Adrenal gland (tissue), 9 donors: ENCODE measurements at regions not wholly inside any gene's neighbourhood (a gene's known extent, or its start where the extent isn't known, plus 50 kb on each side); places are given as distances from the start of the nearest gene placed in this dataset.

Source experiments
- DNase-seq, 7 donors: peaks; one replicate each; pipeline ENCODE4 v3.0.0-alpha.2; 2019 to 2020
- H3K27ac ChIP-seq, 5 donors: fragments of 200-600 bp; sonication (generic) in 4 of 5; 1 replicate in 3 of 5; 2 replicates in 2 of 5; pipeline versions ENCODE4 v1.5.1 to v1.8.0; 2016 to 2020; ENCODE audit warnings: mild to moderate bottlenecking in 1 of 5
- H3K27me3 ChIP-seq: fragments of 200-600 bp; 2 replicates; pipeline ENCODE4 v1.8.0; 2021
- H3K36me3 ChIP-seq, 2 donors: fragments of 200-600 bp; replicated peaks in 1 of 2; 1 replicate in 1 of 2; 2 replicates in 1 of 2; pipeline versions ENCODE4 v1.5.1 to v1.8.0; 2018 to 2022
- H3K4me1 ChIP-seq, 2 donors: fragments of 200-600 bp; replicated peaks in 1 of 2; 1 replicate in 1 of 2; 2 replicates in 1 of 2; pipeline versions ENCODE4 v1.5.1 to v1.8.0; 2018 to 2021
- H3K4me3 ChIP-seq, 4 donors: fragments of 200-600 bp; sonication (generic) in 3 of 4; one replicate each; pipeline ENCODE4 v1.5.1; 2016 to 2018
- H3K9me3 ChIP-seq, 3 donors: fragments of 200-600 bp; sonication (generic) in 1 of 3; replicated peaks in 1 of 3; 1 replicate in 2 of 3; 2 replicates in 1 of 3; pipeline versions ENCODE4 v1.5.1 to v1.8.0; 2016 to 2021
- POLR2A ChIP-seq, 2 donors: fragments of 450-650 bp; IDR thresholded peaks; one replicate each; pipeline ENCODE4 v1.6.1; 2017; ENCODE audit warnings: antibody characterized with exemption in 2 of 2, mild to moderate bottlenecking in 2 of 2, moderate library complexity in 1 of 2
- WGBS, 4 donors: extraction: QIAGEN DNeasy Blood & Tissue Kit in 2 of 4; methylation state at CpG; one replicate each; pipeline versions ENCODE4 v1.1.5 to v1.1.7; 2013 to 2017; 5-methylcytosine and 5-hydroxymethylcytosine counted together
- intact Hi-C, 2 donors: fragments of 100-400 bp; cut with DNase I; formaldehyde crosslinking; loops; one replicate each; pipeline versions ENCODE4 v1.14.1 to v1.15.0; 2022 to 2023
- TF ChIP-seq, protein P1 (sequence below), 6 experiments: fragments of 450-650 bp in 4 of 6; fragments of 200-600 bp in 2 of 6; sonication (generic) in 1 of 6; IDR thresholded peaks; 1 replicate in 5 of 6; 2 replicates in 1 of 6; pipeline versions ENCODE4 v1.5.1 to v1.8.0; 2016 to 2021; ENCODE audit warnings: antibody characterized with exemption in 6 of 6, mild to moderate bottlenecking in 2 of 6, moderate library complexity in 1 of 6
- donor health status: healthy with polysubstance abuse.
- donor health status: Bipolar disorder and iron deficiency.
- donor health status: DM: yes; HTN: yes; CAD: no.
- donor health status: DM: no; HTN: no; CAD: no.
- donor health status: DM: no; HTN: no; CAD: no.

DNA sequence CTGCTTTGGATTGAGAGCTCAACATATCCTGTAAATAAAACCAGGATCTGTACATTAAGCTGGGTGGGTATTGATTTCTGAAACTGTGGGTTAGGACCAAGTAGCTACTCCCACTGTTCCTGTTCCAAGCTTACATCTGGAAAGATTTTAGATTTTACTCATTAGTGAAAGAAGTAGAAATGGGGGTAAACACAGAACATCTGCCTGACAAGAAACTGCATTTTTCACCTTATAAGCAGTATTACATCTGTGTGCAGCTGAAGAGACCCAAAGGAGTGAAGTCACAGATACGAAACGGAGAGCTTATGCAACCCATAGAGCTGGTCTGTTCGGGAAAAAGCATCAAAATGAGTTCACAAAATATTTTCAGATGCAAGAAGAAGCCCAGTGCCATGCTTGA lies 235.2 kb downstream of the SLITRK5 start:
- no peak overlapping the region for H3K27ac ChIP-seq
- H3K36me3 ChIP-seq: no peaks in the 10 kb centered on the region
- H3K4me1 ChIP-seq: no peaks in the 10 kb centered on the region
- TF ChIP-seq POLR2A (IDR thresholded peaks at IDR 0.05): no peak
- TF ChIP-seq, protein P1, sequence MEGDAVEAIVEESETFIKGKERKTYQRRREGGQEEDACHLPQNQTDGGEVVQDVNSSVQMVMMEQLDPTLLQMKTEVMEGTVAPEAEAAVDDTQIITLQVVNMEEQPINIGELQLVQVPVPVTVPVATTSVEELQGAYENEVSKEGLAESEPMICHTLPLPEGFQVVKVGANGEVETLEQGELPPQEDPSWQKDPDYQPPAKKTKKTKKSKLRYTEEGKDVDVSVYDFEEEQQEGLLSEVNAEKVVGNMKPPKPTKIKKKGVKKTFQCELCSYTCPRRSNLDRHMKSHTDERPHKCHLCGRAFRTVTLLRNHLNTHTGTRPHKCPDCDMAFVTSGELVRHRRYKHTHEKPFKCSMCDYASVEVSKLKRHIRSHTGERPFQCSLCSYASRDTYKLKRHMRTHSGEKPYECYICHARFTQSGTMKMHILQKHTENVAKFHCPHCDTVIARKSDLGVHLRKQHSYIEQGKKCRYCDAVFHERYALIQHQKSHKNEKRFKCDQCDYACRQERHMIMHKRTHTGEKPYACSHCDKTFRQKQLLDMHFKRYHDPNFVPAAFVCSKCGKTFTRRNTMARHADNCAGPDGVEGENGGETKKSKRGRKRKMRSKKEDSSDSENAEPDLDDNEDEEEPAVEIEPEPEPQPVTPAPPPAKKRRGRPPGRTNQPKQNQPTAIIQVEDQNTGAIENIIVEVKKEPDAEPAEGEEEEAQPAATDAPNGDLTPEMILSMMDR (IDR thresholded peaks at IDR 0.05): no peak
- 67 to 86% (median 70%) methylated on average over 3 of the region's 3 CpGs for WGBS, 4 donors
- H3K9me3 ChIP-seq: no peaks in the 10 kb centered on the region
- intact Hi-C loops: no loop called here
- no peak for DNase-seq
- H3K4me3 ChIP-seq: no peak overlapping the region
- no peaks in the 10 kb centered on the region for H3K27me3 ChIP-seq

GRCh38 chr13:87907202-87907601 lies 236.0 kb downstream of the SLITRK5 start:
- no peaks in the 10 kb centered on the region for H3K36me3 ChIP-seq
- WGBS, 4 donors: 18 to 40% (median 32%) methylated on average over 1 of the region's 1 CpG
- H3K9me3 ChIP-seq: no peaks in the 10 kb centered on the region
- no peaks in the 10 kb centered on the region for H3K4me1 ChIP-seq
- H3K27me3 ChIP-seq: no peaks in the 10 kb centered on the region
- no peak overlapping the region for H3K4me3 ChIP-seq
- TF ChIP-seq POLR2A (IDR thresholded peaks at IDR 0.05): no peak
- TF ChIP-seq, protein P1 (IDR thresholded peaks at IDR 0.05): no peak
- H3K27ac ChIP-seq: no peak overlapping the region
- intact Hi-C loops: no loop called here
- DNase-seq: no peak

- DNase-seq: no peak
- Histone ChIP-seq H3K27ac (no peak overlapping the region), H3K36me3 (no peaks in the 10 kb centered on the region), H3K27me3 (no peaks in the 10 kb centered on the region), H3K9me3 (no peaks in the 10 kb centered on the region), H3K4me3 (no peak overlapping the region), H3K4me1 (no peaks in the 10 kb centered on the region)
- no peak for TF ChIP-seq POLR2A (IDR thresholded peaks at IDR 0.05)
- TF ChIP-seq, protein P1 (IDR thresholded peaks at IDR 0.05): no peak
- intact Hi-C loops: no loop called here
These were observed 248.8 kb downstream of the SLITRK5 start for GRCh38 chr13:87919956-87920355.

DNA sequence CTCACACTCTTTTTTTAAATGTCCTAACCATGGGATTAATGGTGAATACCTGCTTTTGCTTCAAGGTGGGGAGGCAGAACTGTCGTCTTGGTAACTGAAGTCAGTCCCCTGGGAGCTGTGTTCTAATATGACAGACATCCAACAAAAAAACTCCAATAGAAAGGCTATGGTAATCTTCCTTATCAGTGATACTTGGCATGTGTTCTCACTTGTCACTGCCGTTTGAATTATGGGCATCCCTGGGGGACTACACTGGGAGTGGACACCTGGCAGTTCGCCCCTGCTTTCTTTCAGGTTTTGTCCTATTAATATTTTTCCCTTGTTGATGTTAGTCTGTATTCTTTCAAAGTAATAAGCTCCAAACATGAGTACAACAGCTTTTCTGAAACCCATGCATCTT lies 252.6 kb downstream of the SLITRK5 start:
- Histone ChIP-seq H3K27ac (no peak overlapping the region), H3K36me3 (no peaks in the 10 kb centered on the region), H3K9me3 (no peaks in the 10 kb centered on the region), H3K27me3 (no peaks in the 10 kb centered on the region), H3K4me1 (no peaks in the 10 kb centered on the region), H3K4me3 (no peak overlapping the region)
- DNase-seq: no peak
- intact Hi-C loops: no loop called here
- WGBS, 4 donors: 40 to 60% (median 49%) methylated on average over 3 of the region's 3 CpGs
- no peak for TF ChIP-seq POLR2A (IDR thresholded peaks at IDR 0.05)
- TF ChIP-seq, protein P1 (IDR thresholded peaks at IDR 0.05): no peak
